Loucy (cell line): ENCODE measurements at regions not wholly inside any gene's neighbourhood (a gene's known extent, or its start where the extent isn't known, plus 50 kb on each side); places are given as distances from the start of the nearest gene placed in this dataset.

Experiments
- EZH2phosphoT487 ChIP-seq: fragments of 200-600 bp; IDR thresholded peaks from 2 replicates; pipeline ENCODE4 v1.6.1; 2018; ENCODE audit warnings: antibody characterized with exemption, mild to moderate bottlenecking, moderate library complexity, borderline replicate concordance
- TF ChIP-seq, protein P1 (sequence below): fragments of 200-600 bp; sonication (generic); conservative IDR thresholded peaks from 2 replicates; pipeline ENCODE4 v1.5.1; 2014; ENCODE audit warnings: mild to moderate bottlenecking, antibody characterized with exemption, low read length

DNA sequence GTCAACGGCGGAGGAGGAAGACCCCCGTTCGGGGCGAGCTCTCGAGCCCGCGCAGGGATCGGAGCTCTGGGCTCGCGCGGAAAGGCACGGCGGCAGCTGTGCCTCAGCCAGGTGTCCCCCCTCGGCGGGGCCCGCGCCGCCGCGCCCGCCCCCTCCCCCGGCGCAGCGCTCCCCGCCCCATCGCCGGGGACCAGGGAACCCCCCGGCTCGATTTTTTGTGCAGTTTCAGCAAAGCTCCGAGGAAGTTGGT is 110.0 kb downstream of the KCNRG start:
- TF ChIP-seq, protein P1, sequence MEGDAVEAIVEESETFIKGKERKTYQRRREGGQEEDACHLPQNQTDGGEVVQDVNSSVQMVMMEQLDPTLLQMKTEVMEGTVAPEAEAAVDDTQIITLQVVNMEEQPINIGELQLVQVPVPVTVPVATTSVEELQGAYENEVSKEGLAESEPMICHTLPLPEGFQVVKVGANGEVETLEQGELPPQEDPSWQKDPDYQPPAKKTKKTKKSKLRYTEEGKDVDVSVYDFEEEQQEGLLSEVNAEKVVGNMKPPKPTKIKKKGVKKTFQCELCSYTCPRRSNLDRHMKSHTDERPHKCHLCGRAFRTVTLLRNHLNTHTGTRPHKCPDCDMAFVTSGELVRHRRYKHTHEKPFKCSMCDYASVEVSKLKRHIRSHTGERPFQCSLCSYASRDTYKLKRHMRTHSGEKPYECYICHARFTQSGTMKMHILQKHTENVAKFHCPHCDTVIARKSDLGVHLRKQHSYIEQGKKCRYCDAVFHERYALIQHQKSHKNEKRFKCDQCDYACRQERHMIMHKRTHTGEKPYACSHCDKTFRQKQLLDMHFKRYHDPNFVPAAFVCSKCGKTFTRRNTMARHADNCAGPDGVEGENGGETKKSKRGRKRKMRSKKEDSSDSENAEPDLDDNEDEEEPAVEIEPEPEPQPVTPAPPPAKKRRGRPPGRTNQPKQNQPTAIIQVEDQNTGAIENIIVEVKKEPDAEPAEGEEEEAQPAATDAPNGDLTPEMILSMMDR = no peak
- TF ChIP-seq EZH2phosphoT487 = no peak
